Neutrophil (primary cell): ENCODE measurements at regions not wholly inside any gene's neighbourhood (a gene's known extent, or its start where the extent isn't known, plus 50 kb on each side); places are given as distances from the start of the nearest gene placed in this dataset.
"Not testable (repeated sequence)": the region's sequence is repeated elsewhere in the genome, so short reads cannot be mapped to it uniquely, and the experiment has no call there.

Source experiments
- H3K27ac ChIP-seq: fragments of 200-600 bp; sonication (generic); 2 replicates; pipeline ENCODE4 v1.5.1; 2016; ENCODE audit warnings: mild to moderate bottlenecking, moderate library complexity
- H3K27me3 ChIP-seq: fragments of 200-600 bp; sonication (generic); 2 replicates; pipeline ENCODE4 v1.6.0; 2016; ENCODE audit warnings: mild to moderate bottlenecking
- H3K36me3 ChIP-seq: fragments of 200-600 bp; sonication (generic); 2 replicates; pipeline ENCODE4 v1.5.1; 2017
- H3K4me1 ChIP-seq, 2 experiments: fragments of 200-600 bp in 1 of 2; sonication (generic) in 1 of 2; 1 replicate in 1 of 2; 2 replicates in 1 of 2; pipeline versions ENCODE4 v1.5.1 to v1.6.1; 2013 to 2016; ENCODE audit warnings: low read depth in 1 of 2, low read length in 1 of 2, mild to moderate bottlenecking in 1 of 2, moderate library complexity in 1 of 2; ENCODE audit not compliant: control insufficient read depth in 1 of 2, insufficient read depth in 1 of 2
- H3K4me3 ChIP-seq, 2 experiments: fragments of 200-600 bp in 1 of 2; sonication (generic) in 1 of 2; 1 replicate in 1 of 2; 2 replicates in 1 of 2; pipeline ENCODE4 v1.5.1; 2013 to 2016; ENCODE audit warnings: low read depth in 1 of 2, low read length in 1 of 2, mild to moderate bottlenecking in 1 of 2, moderate library complexity in 1 of 2
- H3K9me3 ChIP-seq: fragments of 200-600 bp; sonication (generic); 2 replicates; pipeline ENCODE4 v1.5.1; 2016
- CTCF ChIP-seq: fragments of 200-600 bp; sonication (generic); IDR thresholded peaks from 2 replicates; pipeline ENCODE4 v1.5.1; 2016; ENCODE audit warnings: antibody characterized with exemption

- H3K9me3 ChIP-seq = no peaks in the 10 kb centered on the region
- no peak for TF ChIP-seq CTCF
- H3K27ac ChIP-seq = no peak overlapping the region
Observed at GRCh38 chr11:28794405-28794804, 686.2 kb downstream of the METTL15 start.

GRCh38 chr11:28793282-28793738 is 685.1 kb downstream of the METTL15 start:
- Histone ChIP-seq H3K36me3 (no peaks in the 10 kb centered on the region), H3K9me3 (no peaks in the 10 kb centered on the region), H3K4me1 (no peaks in the 10 kb centered on the region), H3K4me3 (no peak overlapping the region), H3K27ac (no peak overlapping the region), H3K27me3 (no peaks in the 10 kb centered on the region)
- TF ChIP-seq CTCF = no peak

More at GRCh38 chr11:28794405-28794804, 686.2 kb downstream of the METTL15 start:
- no peaks in the 10 kb centered on the region for H3K4me1 ChIP-seq
- no peaks in the 10 kb centered on the region for H3K27me3 ChIP-seq
- no peaks in the 10 kb centered on the region for H3K36me3 ChIP-seq
- no peak overlapping the region for H3K4me3 ChIP-seq

- H3K36me3 ChIP-seq = no peaks in the 10 kb centered on the region
- no peak overlapping the region for H3K27ac ChIP-seq
- H3K4me1 ChIP-seq = no peaks in the 10 kb centered on the region
- no peak for TF ChIP-seq CTCF
- no peaks in the 10 kb centered on the region for H3K27me3 ChIP-seq
- H3K9me3 ChIP-seq = no peaks in the 10 kb centered on the region
- no peak overlapping the region for H3K4me3 ChIP-seq
Observed at GRCh38 chr11:28792856-28793255, 684.7 kb downstream of the METTL15 start.

- not testable (repeated sequence) for H3K4me3 ChIP-seq, H3K36me3 ChIP-seq, H3K27ac ChIP-seq, H3K4me1 ChIP-seq, H3K27me3 ChIP-seq, H3K9me3 ChIP-seq
Observed at GRCh38 chr11:28787897-28788296, 679.7 kb downstream of the METTL15 start.

GRCh38 chr11:28777126-28777525 is 668.9 kb downstream of the METTL15 start:
- Histone ChIP-seq H3K4me1 (no peaks in the 10 kb centered on the region), H3K27ac (no peak overlapping the region), H3K36me3 (no peaks in the 10 kb centered on the region), H3K9me3 (no peaks in the 10 kb centered on the region), H3K4me3 (no peak overlapping the region), H3K27me3 (no peaks in the 10 kb centered on the region)
- no peak for TF ChIP-seq CTCF

- H3K27me3 ChIP-seq = no peaks in the 10 kb centered on the region
- H3K27ac ChIP-seq = no peak overlapping the region
- H3K4me3 ChIP-seq = no peak overlapping the region
- H3K4me1 ChIP-seq = no peaks in the 10 kb centered on the region
- no peaks in the 10 kb centered on the region for H3K36me3 ChIP-seq
- no peak for TF ChIP-seq CTCF
- H3K9me3 ChIP-seq = no peaks in the 10 kb centered on the region
Observed at GRCh38 chr11:28773606-28774005, 665.4 kb downstream of the METTL15 start.
